SK-N-SH (cell line): ENCODE measurements at regions not wholly inside any gene's neighbourhood (a gene's known extent, or its start where the extent isn't known, plus 50 kb on each side); places are given as distances from the start of the nearest gene placed in this dataset.

Experiments used
- FOSL2 ChIP-seq: IDR thresholded peaks from 2 replicates; pipeline ENCODE4 v1.4.0; 2012; ENCODE audit warnings: low read depth, mild to moderate bottlenecking, moderate library complexity, borderline replicate concordance
- FOXJ3 ChIP-seq: sonication (generic); formaldehyde crosslinking; IDR thresholded peaks from 2 replicates; pipeline ENCODE4 v1.5.1; 2020; ENCODE audit warnings: mild to moderate bottlenecking, missing genetic modification reagents
- MXI1 ChIP-seq: IDR thresholded peaks from 2 replicates; pipeline ENCODE4 v1.6.1; 2012; ENCODE audit warnings: mild to moderate bottlenecking, low read depth, low read length, improper control_type of control experiment
- NFIC ChIP-seq: IDR thresholded peaks from 2 replicates; pipeline ENCODE4 v1.4.0; 2012; ENCODE audit warnings: borderline replicate concordance
- SMC3 ChIP-seq: IDR thresholded peaks from 2 replicates; pipeline ENCODE4 v1.6.1; 2012; ENCODE audit warnings: low read depth, low read length, improper control_type of control experiment
- TEAD4 ChIP-seq: IDR thresholded peaks from 2 replicates; pipeline ENCODE4 v1.4.0; 2012; ENCODE audit warnings: mild to moderate bottlenecking, borderline replicate concordance; ENCODE audit not compliant: insufficient read depth
- TF ChIP-seq, protein P1 (sequence below): fragments of 200-600 bp; sonication (generic); IDR thresholded peaks from 2 replicates; pipeline ENCODE4 v1.6.1; 2017; ENCODE audit warnings: antibody characterized with exemption, mild to moderate bottlenecking, moderate library complexity
- TF ChIP-seq, protein P2 (sequence below): IDR thresholded peaks from 2 replicates; pipeline ENCODE4 v1.4.0; 2012; ENCODE audit warnings: low read depth

DNA sequence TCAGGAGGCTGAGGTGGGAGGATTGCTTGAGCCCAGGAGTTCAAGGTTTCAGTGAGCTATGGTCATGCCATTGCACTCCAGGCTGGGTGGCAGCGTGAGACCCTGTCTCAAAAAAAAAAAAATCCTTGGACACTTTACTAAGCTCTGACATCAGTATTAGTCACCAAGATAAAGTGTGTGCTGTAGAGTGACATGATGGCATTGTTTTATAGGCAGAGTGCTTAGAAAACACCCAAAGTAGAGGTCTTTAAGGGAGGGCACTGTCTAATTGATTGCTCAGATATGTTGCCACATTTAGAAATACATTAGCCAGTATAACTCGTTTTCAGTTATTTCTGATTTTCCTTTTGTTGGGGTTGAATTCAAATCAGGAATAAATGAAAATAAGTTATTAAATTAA is 235.9 kb downstream of the REEP3 start:
- TF ChIP-seq TEAD4, result no peak
- TF ChIP-seq, protein P1, sequence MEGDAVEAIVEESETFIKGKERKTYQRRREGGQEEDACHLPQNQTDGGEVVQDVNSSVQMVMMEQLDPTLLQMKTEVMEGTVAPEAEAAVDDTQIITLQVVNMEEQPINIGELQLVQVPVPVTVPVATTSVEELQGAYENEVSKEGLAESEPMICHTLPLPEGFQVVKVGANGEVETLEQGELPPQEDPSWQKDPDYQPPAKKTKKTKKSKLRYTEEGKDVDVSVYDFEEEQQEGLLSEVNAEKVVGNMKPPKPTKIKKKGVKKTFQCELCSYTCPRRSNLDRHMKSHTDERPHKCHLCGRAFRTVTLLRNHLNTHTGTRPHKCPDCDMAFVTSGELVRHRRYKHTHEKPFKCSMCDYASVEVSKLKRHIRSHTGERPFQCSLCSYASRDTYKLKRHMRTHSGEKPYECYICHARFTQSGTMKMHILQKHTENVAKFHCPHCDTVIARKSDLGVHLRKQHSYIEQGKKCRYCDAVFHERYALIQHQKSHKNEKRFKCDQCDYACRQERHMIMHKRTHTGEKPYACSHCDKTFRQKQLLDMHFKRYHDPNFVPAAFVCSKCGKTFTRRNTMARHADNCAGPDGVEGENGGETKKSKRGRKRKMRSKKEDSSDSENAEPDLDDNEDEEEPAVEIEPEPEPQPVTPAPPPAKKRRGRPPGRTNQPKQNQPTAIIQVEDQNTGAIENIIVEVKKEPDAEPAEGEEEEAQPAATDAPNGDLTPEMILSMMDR, result no peak
- TF ChIP-seq MXI1, result no peak
- no peak for TF ChIP-seq SMC3
- TF ChIP-seq, protein P2, sequence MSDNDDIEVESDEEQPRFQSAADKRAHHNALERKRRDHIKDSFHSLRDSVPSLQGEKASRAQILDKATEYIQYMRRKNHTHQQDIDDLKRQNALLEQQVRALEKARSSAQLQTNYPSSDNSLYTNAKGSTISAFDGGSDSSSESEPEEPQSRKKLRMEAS, result no peak
- TF ChIP-seq FOXJ3, result no peak
- TF ChIP-seq FOSL2, result peak; percentile 22; the same call in 1 of the 2 replicates
- no peak for TF ChIP-seq NFIC
